ENCODE measurements at regions not wholly inside any gene's neighbourhood (a gene's known extent, or its start where the extent isn't known, plus 50 kb on each side); places are given as distances from the start of the nearest gene placed in this dataset.

DNA sequence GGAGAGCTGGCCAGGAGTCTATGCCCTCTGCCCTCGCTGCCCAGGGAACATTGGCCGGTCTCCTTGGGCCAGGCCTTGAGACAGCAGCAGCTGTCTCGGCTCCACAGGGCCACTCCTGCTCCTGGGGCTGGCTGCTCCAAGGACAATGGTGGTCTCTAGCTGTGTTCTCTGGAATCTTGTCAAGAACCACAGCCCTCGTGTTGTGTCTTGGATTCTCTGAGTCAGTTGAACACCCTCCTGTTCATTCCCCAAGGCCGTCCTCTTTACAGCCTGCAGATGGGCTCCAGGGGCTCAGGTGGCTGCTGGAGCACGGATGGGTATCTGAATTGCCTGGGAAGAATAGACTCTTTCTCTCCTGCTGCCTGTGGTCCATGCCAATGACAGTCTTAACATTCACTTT lies 511.1 kb downstream of the GLRX3 start:
- TF ChIP-seq, protein P1, sequence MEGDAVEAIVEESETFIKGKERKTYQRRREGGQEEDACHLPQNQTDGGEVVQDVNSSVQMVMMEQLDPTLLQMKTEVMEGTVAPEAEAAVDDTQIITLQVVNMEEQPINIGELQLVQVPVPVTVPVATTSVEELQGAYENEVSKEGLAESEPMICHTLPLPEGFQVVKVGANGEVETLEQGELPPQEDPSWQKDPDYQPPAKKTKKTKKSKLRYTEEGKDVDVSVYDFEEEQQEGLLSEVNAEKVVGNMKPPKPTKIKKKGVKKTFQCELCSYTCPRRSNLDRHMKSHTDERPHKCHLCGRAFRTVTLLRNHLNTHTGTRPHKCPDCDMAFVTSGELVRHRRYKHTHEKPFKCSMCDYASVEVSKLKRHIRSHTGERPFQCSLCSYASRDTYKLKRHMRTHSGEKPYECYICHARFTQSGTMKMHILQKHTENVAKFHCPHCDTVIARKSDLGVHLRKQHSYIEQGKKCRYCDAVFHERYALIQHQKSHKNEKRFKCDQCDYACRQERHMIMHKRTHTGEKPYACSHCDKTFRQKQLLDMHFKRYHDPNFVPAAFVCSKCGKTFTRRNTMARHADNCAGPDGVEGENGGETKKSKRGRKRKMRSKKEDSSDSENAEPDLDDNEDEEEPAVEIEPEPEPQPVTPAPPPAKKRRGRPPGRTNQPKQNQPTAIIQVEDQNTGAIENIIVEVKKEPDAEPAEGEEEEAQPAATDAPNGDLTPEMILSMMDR (optimal IDR thresholded peaks at IDR 0.05 in 1 of 3, IDR thresholded peaks at IDR 0.05 in 1 of 3, conservative IDR thresholded peaks at IDR 0.05 in 1 of 3; ENCODE audit: extremely low read depth in 1 of 3, insufficient read depth in 2 of 3, low read length in 3 of 3) = no peak
- TF ChIP-seq EZH2 (IDR thresholded peaks at IDR 0.05; ENCODE audit: low read length) = no peak
